ENCODE measurements at regions not wholly inside any gene's neighbourhood (a gene's known extent, or its start where the extent isn't known, plus 50 kb on each side); places are given as distances from the start of the nearest gene placed in this dataset.

DNA sequence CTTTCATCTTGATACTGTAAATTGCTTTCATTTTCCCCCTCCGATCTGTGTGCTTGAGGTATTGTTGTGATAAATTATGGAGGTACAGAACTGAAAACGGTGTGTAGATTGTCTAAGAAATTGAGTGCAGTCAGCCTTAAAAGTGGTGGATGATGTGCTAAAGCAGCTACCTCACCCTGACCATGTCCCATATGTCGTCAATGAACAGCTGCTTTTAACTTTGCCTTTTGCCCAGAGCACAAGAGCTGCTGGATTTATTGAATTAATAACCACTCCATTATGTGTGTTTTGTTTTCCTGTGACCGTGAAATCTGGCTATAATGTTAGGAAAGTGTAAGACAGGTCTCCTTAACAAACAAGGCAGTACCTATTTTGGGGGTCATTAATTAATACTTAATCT lies 581.9 kb upstream of the PITX2 start:
- Histone ChIP-seq H3K27ac (no peak overlapping the region), H3K4me1 (no peaks in the 10 kb centered on the region), H3K9me3 (no peaks in the 10 kb centered on the region), H3K4me3 (no peak overlapping the region), H3K4me2 (0 out of 3 replicates have a peak overlapping the region, but pooled peaks have one; percentile 43)
- POLR2A ChIA-PET, result no interaction called here
- no peak for FAIRE-seq
- no peak for DNase-seq (ENCODE audit: low read depth in 1 of 2, low spot score in 1 of 2)
- TF ChIP-seq CTCF (IDR thresholded peaks at IDR 0.05), result no peak
- TF ChIP-seq KDM5A (IDR thresholded peaks at IDR 0.05), result no peak
- TF ChIP-seq JUNB (IDR thresholded peaks at IDR 0.05), result no peak
- TF ChIP-seq HDAC2 (IDR thresholded peaks at IDR 0.05), result no peak
- no peak for TF ChIP-seq EHF (CRISPR knock-in tag; IDR thresholded peaks at IDR 0.05)
- TF ChIP-seq MYC (IDR thresholded peaks at IDR 0.05; ENCODE audit: borderline replicate concordance, low read length), result no peak
- TF ChIP-seq BHLHE40 (IDR thresholded peaks at IDR 0.05; ENCODE audit: low read depth, low read length), result no peak
- no peak for TF ChIP-seq ZC3H11A (IDR thresholded peaks at IDR 0.05)
- no peak for TF ChIP-seq RCOR1 (IDR thresholded peaks at IDR 0.05; ENCODE audit: low read depth, low read length)
- TF ChIP-seq SMC3 (IDR thresholded peaks at IDR 0.05), result no peak
- TF ChIP-seq, protein P1, sequence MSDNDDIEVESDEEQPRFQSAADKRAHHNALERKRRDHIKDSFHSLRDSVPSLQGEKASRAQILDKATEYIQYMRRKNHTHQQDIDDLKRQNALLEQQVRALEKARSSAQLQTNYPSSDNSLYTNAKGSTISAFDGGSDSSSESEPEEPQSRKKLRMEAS (IDR thresholded peaks at IDR 0.05), result no peak
- TF ChIP-seq HEYL (CRISPR knock-in tag; IDR thresholded peaks at IDR 0.05), result no peak
- TF ChIP-seq EP300 (IDR thresholded peaks at IDR 0.05), result no peak
- no peak for TF ChIP-seq POLR2AphosphoS2 (conservative IDR thresholded peaks at IDR 0.05; ENCODE audit: low read length)
- TF ChIP-seq RARB (CRISPR knock-in tag; IDR thresholded peaks at IDR 0.05), result no peak
- 1% methylated on average over 4 of the region's 4 CpGs for WGBS (ENCODE audit: missing lambda C conversion rate)
- ATAC-seq, result no peak
- CTCF ChIA-PET, result no interaction called here

GRCh38 chr4:111208970-111209369 lies 586.1 kb upstream of the PITX2 start:
- DNase-seq (ENCODE audit: low read depth in 1 of 2, low spot score in 1 of 2), result no peak
- CTCF ChIA-PET, result no interaction called here
- Histone ChIP-seq H3K9me3 (no peaks in the 10 kb centered on the region), H3K4me1 (no peaks in the 10 kb centered on the region), H3K27ac (no peak overlapping the region), H3K4me3 (no peak overlapping the region), H3K4me2 (no peak overlapping the region)
- no peak for TF ChIP-seq HDAC2 (IDR thresholded peaks at IDR 0.05)
- TF ChIP-seq, protein P2, sequence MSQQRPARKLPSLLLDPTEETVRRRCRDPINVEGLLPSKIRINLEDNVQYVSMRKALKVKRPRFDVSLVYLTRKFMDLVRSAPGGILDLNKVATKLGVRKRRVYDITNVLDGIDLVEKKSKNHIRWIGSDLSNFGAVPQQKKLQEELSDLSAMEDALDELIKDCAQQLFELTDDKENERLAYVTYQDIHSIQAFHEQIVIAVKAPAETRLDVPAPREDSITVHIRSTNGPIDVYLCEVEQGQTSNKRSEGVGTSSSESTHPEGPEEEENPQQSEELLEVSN (IDR thresholded peaks at IDR 0.05; ENCODE audit: borderline replicate concordance, low read depth), result no peak
- TF ChIP-seq TFCP2L1 (CRISPR knock-in tag; IDR thresholded peaks at IDR 0.05), result no peak
- TF ChIP-seq EHF (CRISPR knock-in tag; IDR thresholded peaks at IDR 0.05), result no peak
- TF ChIP-seq SREBF2 (IDR thresholded peaks at IDR 0.05), result no peak
- TF ChIP-seq ELK1 (IDR thresholded peaks at IDR 0.05; ENCODE audit: low read depth, low read length), result no peak
- TF ChIP-seq FOSB (CRISPR knock-in tag; IDR thresholded peaks at IDR 0.05), result no peak
- no peak for TF ChIP-seq HES2 (IDR thresholded peaks at IDR 0.05)
- TF ChIP-seq NR3C1 (IDR thresholded peaks at IDR 0.05), result no peak
- TF ChIP-seq HEYL (CRISPR knock-in tag; IDR thresholded peaks at IDR 0.05), result no peak
- TF ChIP-seq HOXB5 (CRISPR knock-in tag; IDR thresholded peaks at IDR 0.05), result no peak
- TF ChIP-seq GATA3 (IDR thresholded peaks at IDR 0.05; ENCODE audit: borderline replicate concordance), result no peak
- TF ChIP-seq HOXB13 (CRISPR knock-in tag; IDR thresholded peaks at IDR 0.05; ENCODE audit: low read depth), result no peak
- TF ChIP-seq SMC3 (IDR thresholded peaks at IDR 0.05), result no peak
- TF ChIP-seq EHMT2 (IDR thresholded peaks at IDR 0.05; ENCODE audit: low read depth), result no peak
- no peak for TF ChIP-seq CTCF (IDR thresholded peaks at IDR 0.05)
- WGBS (ENCODE audit: missing lambda C conversion rate), result 70% methylated on average over 6 of the region's 6 CpGs
- ATAC-seq, result no peak
- POLR2A ChIA-PET, result no interaction called here
- FAIRE-seq, result no peak
